Upper lobe of right lung (tissue), 1 donor: ENCODE measurements at regions not wholly inside any gene's neighbourhood (a gene's known extent, or its start where the extent isn't known, plus 50 kb on each side); places are given as distances from the start of the nearest gene placed in this dataset.

Experiments
- ATAC-seq: fragments of 200-7000 bp; cut with Tn5 transposase; one replicate; pipeline ENCODE4 v1.9.1; 2020; ENCODE audit warnings: mild to moderate bottlenecking, moderate library complexity
- DNase-seq: peaks from one replicate; pipeline ENCODE4 v3.0.0-alpha.2; 2020
- H3K27ac ChIP-seq: fragments of 200-600 bp; one replicate; pipeline ENCODE4 v1.8.0; 2022
- H3K27me3 ChIP-seq: fragments of 200-600 bp; one replicate; pipeline ENCODE4 v1.8.0; 2022; ENCODE audit warnings: mild to moderate bottlenecking
- H3K36me3 ChIP-seq: fragments of 200-600 bp; one replicate; pipeline ENCODE4 v1.8.0; 2022
- H3K4me1 ChIP-seq: fragments of 200-600 bp; one replicate; pipeline ENCODE4 v1.8.0; 2022
- H3K4me3 ChIP-seq: fragments of 200-600 bp; one replicate; pipeline ENCODE4 v1.8.0; 2022; ENCODE audit warnings: mild to moderate bottlenecking
- H3K9me3 ChIP-seq: fragments of 200-600 bp; one replicate; pipeline ENCODE4 v1.8.0; 2022
- CTCF ChIP-seq: fragments of 200-600 bp; IDR thresholded peaks from one replicate; pipeline ENCODE4 v1.8.0; 2022; ENCODE audit warnings: antibody characterized with exemption
- intact Hi-C: fragments of 100-400 bp; cut with DNase I; formaldehyde crosslinking; loops from one replicate; pipeline ENCODE4 v1.11.0; 2022
- donor health status: DM: no; HTN: yes; CAD: no; lungs with severe emphysema.

- H3K9me3 ChIP-seq = no peaks in the 10 kb centered on the region
- intact Hi-C loops = no loop called here
- peaks cover 34% of the 10 kb centered on the region for H3K27me3 ChIP-seq
- H3K36me3 ChIP-seq = no peaks in the 10 kb centered on the region
- ATAC-seq (no peak), DNase-seq (no peak)
- no peaks in the 10 kb centered on the region for H3K4me1 ChIP-seq
- H3K27ac ChIP-seq = no peak overlapping the region
- no peak overlapping the region for H3K4me3 ChIP-seq
- TF ChIP-seq CTCF = no peak
These were observed 410.2 kb downstream of the MATN1 start for GRCh38 chr1:30313176-30313575.

- H3K36me3 ChIP-seq = no peaks in the 10 kb centered on the region
- no peak overlapping the region for H3K27ac ChIP-seq
- H3K4me3 ChIP-seq = no peak overlapping the region
- ATAC-seq (no peak), DNase-seq (no peak)
- intact Hi-C loops = no loop called here
- H3K27me3 ChIP-seq = peaks cover 40% of the 10 kb centered on the region
- no peaks in the 10 kb centered on the region for H3K4me1 ChIP-seq
- TF ChIP-seq CTCF = no peak
- H3K9me3 ChIP-seq = no peaks in the 10 kb centered on the region
These were observed 411.2 kb downstream of the MATN1 start for GRCh38 chr1:30312226-30312625.

GRCh38 chr1:30311749-30312148 lies 411.6 kb downstream of the MATN1 start:
- ATAC-seq (no peak), DNase-seq (no peak)
- Histone ChIP-seq H3K27me3 (peaks cover 40% of the 10 kb centered on the region), H3K9me3 (no peaks in the 10 kb centered on the region), H3K4me3 (no peak overlapping the region), H3K4me1 (no peaks in the 10 kb centered on the region), H3K27ac (no peak overlapping the region), H3K36me3 (no peaks in the 10 kb centered on the region)
- intact Hi-C loops = no loop called here
- no peak for TF ChIP-seq CTCF

- Histone ChIP-seq H3K4me3 (no peak overlapping the region), H3K4me1 (no peaks in the 10 kb centered on the region), H3K36me3 (no peaks in the 10 kb centered on the region), H3K27me3 (peaks cover 37% of the 10 kb centered on the region), H3K9me3 (no peaks in the 10 kb centered on the region), H3K27ac (no peak overlapping the region)
- DNase-seq (no peak), ATAC-seq (no peak)
- TF ChIP-seq CTCF = no peak
- intact Hi-C loops = no loop called here
These were observed 412.2 kb downstream of the MATN1 start for GRCh38 chr1:30310966-30311742.

- intact Hi-C loops = no loop called here
- ATAC-seq = no peak
These were observed 416.2 kb downstream of the MATN1 start for GRCh38 chr1:30307182-30307581.

More at GRCh38 chr1:30307182-30307581, 416.2 kb downstream of the MATN1 start:
- no peaks in the 10 kb centered on the region for H3K36me3 ChIP-seq
- no peaks in the 10 kb centered on the region for H3K9me3 ChIP-seq
- H3K27ac ChIP-seq = no peak overlapping the region
- H3K27me3 ChIP-seq = peaks cover 16% of the 10 kb centered on the region
- TF ChIP-seq CTCF = no peak
- H3K4me1 ChIP-seq = no peaks in the 10 kb centered on the region
- DNase-seq = no peak
- no peak overlapping the region for H3K4me3 ChIP-seq
